ENCODE measurements at regions not wholly inside any gene's neighbourhood (a gene's known extent, or its start where the extent isn't known, plus 50 kb on each side); places are given as distances from the start of the nearest gene placed in this dataset.

DNA sequence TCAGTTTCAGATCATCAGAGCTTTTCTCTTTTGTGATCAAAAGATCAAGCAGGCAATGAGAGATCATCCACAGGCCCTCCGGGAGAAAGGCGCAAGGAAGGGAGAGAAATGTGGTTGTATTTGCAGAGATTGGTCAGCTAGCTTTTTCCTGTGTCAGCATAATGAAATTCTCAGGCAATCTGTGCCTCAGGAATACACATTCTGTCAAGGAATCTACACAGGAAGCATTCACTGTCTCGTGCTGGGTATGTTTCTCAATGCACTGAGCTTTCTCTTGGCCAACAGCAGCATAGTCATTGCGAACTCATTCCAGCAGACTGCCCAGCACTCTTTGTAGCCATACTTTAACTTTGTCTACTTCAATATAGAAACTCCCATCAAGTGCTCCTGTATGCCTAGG lies 413.7 kb downstream of the PPP3CA start:
- no peak overlapping the region for H3K4me3 ChIP-seq
- no peak for DNase-seq (ENCODE audit: low spot score)

GRCh38 chr4:100929758-100930157 lies 411.9 kb upstream of the EMCN start:
- intact Hi-C loops (cut with DNase I) = no loop called here
- DNase-seq (ENCODE audit: low spot score) = no peak
- Histone ChIP-seq H3K36me3 (no peaks in the 10 kb centered on the region), H3K9me3 (no peaks in the 10 kb centered on the region), H3K27ac (no peak overlapping the region), H3K4me1 (replicated peaks) (no peaks in the 10 kb centered on the region), H3K27me3 (replicated peaks; ENCODE audit: insufficient read depth) (no peaks in the 10 kb centered on the region), H3K4me3 (no peak overlapping the region)
- TF ChIP-seq, protein P1, sequence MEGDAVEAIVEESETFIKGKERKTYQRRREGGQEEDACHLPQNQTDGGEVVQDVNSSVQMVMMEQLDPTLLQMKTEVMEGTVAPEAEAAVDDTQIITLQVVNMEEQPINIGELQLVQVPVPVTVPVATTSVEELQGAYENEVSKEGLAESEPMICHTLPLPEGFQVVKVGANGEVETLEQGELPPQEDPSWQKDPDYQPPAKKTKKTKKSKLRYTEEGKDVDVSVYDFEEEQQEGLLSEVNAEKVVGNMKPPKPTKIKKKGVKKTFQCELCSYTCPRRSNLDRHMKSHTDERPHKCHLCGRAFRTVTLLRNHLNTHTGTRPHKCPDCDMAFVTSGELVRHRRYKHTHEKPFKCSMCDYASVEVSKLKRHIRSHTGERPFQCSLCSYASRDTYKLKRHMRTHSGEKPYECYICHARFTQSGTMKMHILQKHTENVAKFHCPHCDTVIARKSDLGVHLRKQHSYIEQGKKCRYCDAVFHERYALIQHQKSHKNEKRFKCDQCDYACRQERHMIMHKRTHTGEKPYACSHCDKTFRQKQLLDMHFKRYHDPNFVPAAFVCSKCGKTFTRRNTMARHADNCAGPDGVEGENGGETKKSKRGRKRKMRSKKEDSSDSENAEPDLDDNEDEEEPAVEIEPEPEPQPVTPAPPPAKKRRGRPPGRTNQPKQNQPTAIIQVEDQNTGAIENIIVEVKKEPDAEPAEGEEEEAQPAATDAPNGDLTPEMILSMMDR (IDR thresholded peaks at IDR 0.05) = no peak
- TF ChIP-seq POLR2A (IDR thresholded peaks at IDR 0.05) (no peak), POLR2AphosphoS5 (IDR thresholded peaks at IDR 0.05) (no peak)
- WGBS = 76% methylated on average over 1 of the region's 1 CpG

More for the DNA sequence above, 413.7 kb downstream of the PPP3CA start:
- Histone ChIP-seq H3K9me3 (no peaks in the 10 kb centered on the region), H3K36me3 (no peaks in the 10 kb centered on the region), H3K27ac (no peak overlapping the region), H3K4me1 (replicated peaks) (no peaks in the 10 kb centered on the region), H3K27me3 (replicated peaks; ENCODE audit: insufficient read depth) (no peaks in the 10 kb centered on the region)
- no peak for TF ChIP-seq POLR2A (IDR thresholded peaks at IDR 0.05)
- TF ChIP-seq POLR2AphosphoS5 (IDR thresholded peaks at IDR 0.05) = no peak
- TF ChIP-seq, protein P1 (IDR thresholded peaks at IDR 0.05) = no peak
- intact Hi-C loops (cut with DNase I) = no loop called here
- 85% methylated on average over 4 of the region's 4 CpGs for WGBS

DNA sequence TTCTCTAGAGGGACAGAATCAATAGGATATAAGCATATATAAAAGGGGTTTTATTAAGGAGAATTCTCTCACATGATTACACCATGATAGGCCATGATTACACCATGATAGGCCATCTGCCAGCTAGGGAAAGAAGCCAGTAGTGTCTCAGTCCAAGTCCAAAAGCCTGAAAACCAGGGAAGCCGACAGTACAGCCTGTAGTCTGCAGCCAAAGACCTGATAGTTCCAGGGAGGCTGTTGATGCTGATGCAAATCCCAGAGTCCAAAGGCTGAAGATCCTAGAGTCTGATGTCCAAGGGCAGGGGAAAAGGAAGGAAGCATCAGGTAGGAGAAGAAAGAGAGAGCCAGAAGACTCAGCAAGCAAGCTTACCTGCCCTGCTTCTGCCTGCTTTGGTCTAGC lies 411.3 kb upstream of the EMCN start:
- intact Hi-C loops (cut with DNase I) = no loop called here
- 25% methylated on average over 1 of the region's 1 CpG for WGBS
- H3K4me1 ChIP-seq (replicated peaks) = no peaks in the 10 kb centered on the region

DNA sequence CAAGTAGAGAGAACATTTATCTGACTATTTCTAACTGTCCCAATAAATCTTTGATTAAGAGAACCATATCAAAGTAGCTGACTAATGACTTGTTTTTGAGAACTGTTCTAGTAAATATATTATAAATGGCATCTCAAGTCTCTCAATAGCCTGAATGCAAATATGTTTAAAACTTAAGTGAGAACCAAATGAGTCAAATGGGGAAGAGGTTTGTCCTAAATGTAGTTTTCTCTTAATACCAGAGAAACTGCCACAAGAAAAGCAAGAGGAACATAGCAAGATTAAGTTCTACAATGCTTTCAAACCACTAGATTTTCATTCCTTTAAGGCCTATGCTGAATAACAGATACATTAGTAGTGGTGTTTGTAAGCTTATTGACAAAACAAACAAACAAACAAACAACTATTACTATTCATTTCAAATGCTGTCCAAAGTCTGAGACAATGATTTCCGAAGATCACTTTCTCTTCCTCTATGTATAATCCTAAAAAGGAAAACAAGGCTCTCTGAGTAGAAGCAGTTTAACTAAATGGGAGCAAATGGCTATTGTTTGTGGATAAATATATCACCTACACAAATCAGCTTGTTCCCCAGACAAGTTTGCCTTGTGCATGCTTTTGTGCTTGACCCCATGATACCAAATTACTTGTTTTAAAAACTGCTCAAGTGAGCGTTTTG lies 408.4 kb upstream of the EMCN start:
- no peak for DNase-seq (ENCODE audit: low spot score)
- Histone ChIP-seq H3K4me3 (no peak overlapping the region), H3K36me3 (no peaks in the 10 kb centered on the region), H3K9me3 (no peaks in the 10 kb centered on the region), H3K4me1 (replicated peaks) (no peaks in the 10 kb centered on the region), H3K27me3 (replicated peaks; ENCODE audit: insufficient read depth) (no peaks in the 10 kb centered on the region), H3K27ac (no peak overlapping the region)
- TF ChIP-seq, protein P1 (IDR thresholded peaks at IDR 0.05) = no peak
- no peak for TF ChIP-seq POLR2A (IDR thresholded peaks at IDR 0.05)
- TF ChIP-seq POLR2AphosphoS5 (IDR thresholded peaks at IDR 0.05) = no peak
- WGBS = 92% methylated on average over 2 of the region's 2 CpGs
- intact Hi-C loops (cut with DNase I) = no loop called here

More for the DNA sequence above, 411.3 kb upstream of the EMCN start:
- Histone ChIP-seq H3K9me3 (no peaks in the 10 kb centered on the region), H3K36me3 (no peaks in the 10 kb centered on the region), H3K27ac (no peak overlapping the region), H3K27me3 (replicated peaks; ENCODE audit: insufficient read depth) (no peaks in the 10 kb centered on the region), H3K4me3 (no peak overlapping the region)
- TF ChIP-seq POLR2A (IDR thresholded peaks at IDR 0.05) (no peak), POLR2AphosphoS5 (IDR thresholded peaks at IDR 0.05) (no peak)
- TF ChIP-seq, protein P1 (IDR thresholded peaks at IDR 0.05) = no peak
- no peak for DNase-seq (ENCODE audit: low spot score)

DNA sequence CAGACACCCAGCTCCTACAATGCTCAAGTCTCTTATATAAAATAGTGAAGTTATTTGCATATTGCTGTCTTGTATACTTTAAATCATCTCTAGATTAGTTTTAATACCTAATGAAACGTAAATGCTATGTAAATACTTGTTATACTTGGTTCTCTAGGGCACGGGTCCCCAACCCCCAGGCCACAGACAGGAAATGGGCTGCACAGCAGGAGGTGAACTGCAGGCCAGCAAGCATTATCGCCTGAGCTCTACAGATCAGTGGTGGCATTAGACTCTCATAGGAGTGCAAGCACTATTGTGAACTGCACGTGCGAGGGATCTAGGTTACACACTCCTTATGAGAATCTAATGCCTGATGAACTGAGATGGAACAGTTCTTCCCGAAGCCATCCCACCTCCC lies 395.9 kb upstream of the EMCN start:
- intact Hi-C loops (cut with DNase I) = no loop called here
- Histone ChIP-seq H3K36me3 (no peaks in the 10 kb centered on the region), H3K4me1 (replicated peaks) (no peaks in the 10 kb centered on the region), H3K27me3 (replicated peaks; ENCODE audit: insufficient read depth) (no peaks in the 10 kb centered on the region), H3K9me3 (no peaks in the 10 kb centered on the region), H3K27ac (no peak overlapping the region), H3K4me3 (no peak overlapping the region)
- no peak for DNase-seq (ENCODE audit: low spot score)
- WGBS = 83% methylated on average over 6 of the region's 6 CpGs
- no peak for TF ChIP-seq POLR2AphosphoS5 (IDR thresholded peaks at IDR 0.05)
- TF ChIP-seq POLR2A (IDR thresholded peaks at IDR 0.05) = no peak
- TF ChIP-seq, protein P1 (IDR thresholded peaks at IDR 0.05) = no peak

Data from prostate gland (tissue), 2 donors.